ENCODE measurements at regions not wholly inside any gene's neighbourhood (a gene's known extent, or its start where the extent isn't known, plus 50 kb on each side); places are given as distances from the start of the nearest gene placed in this dataset.
"Not testable (repeated sequence)": the region's sequence is repeated elsewhere in the genome, so short reads cannot be mapped to it uniquely, and the experiment has no call there.

- WGBS, 2 donors, result 95 to 98% methylated on average over 3 of the region's 3 CpGs
- H3K9me3 ChIP-seq, result no peaks in the 10 kb centered on the region
- no peaks in the 10 kb centered on the region for H3K4me1 ChIP-seq
- TF ChIP-seq POLR2A (IDR thresholded peaks at IDR 0.05) (no peak), CTCF (IDR thresholded peaks at IDR 0.05) (no peak)
- no peaks in the 10 kb centered on the region for H3K36me3 ChIP-seq
- H3K27me3 ChIP-seq, result no peaks in the 10 kb centered on the region
- no peak for DNase-seq
- intact Hi-C loops (cut with DNase I), result no loop called here
- H3K4me3 ChIP-seq (replicated peaks in 1 of 3), result no peak overlapping the region
- no peak overlapping the region for H3K27ac ChIP-seq
Measured at GRCh38 chr4:64643841-64644240, 234.6 kb upstream of the TECRL start.

GRCh38 chr4:64642936-64643335, 233.7 kb upstream of the TECRL start:
- no peak for DNase-seq
- H3K27ac ChIP-seq, result no peak overlapping the region
- TF ChIP-seq POLR2A (IDR thresholded peaks at IDR 0.05) (no peak), CTCF (IDR thresholded peaks at IDR 0.05) (no peak)
- no peaks in the 10 kb centered on the region for H3K36me3 ChIP-seq
- H3K4me1 ChIP-seq, result no peaks in the 10 kb centered on the region
- no peaks in the 10 kb centered on the region for H3K9me3 ChIP-seq
- intact Hi-C loops (cut with DNase I), result no loop called here
- H3K4me3 ChIP-seq (replicated peaks in 1 of 3), result no peak overlapping the region
- 24 to 25% methylated on average over 1 of the region's 1 CpG for WGBS, 2 donors
- H3K27me3 ChIP-seq, result no peaks in the 10 kb centered on the region

- H3K27ac ChIP-seq; DNase-seq; H3K4me3 ChIP-seq (replicated peaks in 1 of 3); intact Hi-C loops (cut with DNase I); H3K27me3 ChIP-seq; H3K4me1 ChIP-seq; H3K9me3 ChIP-seq; H3K36me3 ChIP-seq: not testable (repeated sequence)
- WGBS, 2 donors, result 95% methylated on average over 4 to 15 of the region's 21 CpGs
Measured at GRCh38 chr4:64640402-64640801, 231.2 kb upstream of the TECRL start.

- H3K4me1 ChIP-seq, result no peaks in the 10 kb centered on the region
- TF ChIP-seq POLR2A (IDR thresholded peaks at IDR 0.05), result no peak
- TF ChIP-seq CTCF (IDR thresholded peaks at IDR 0.05), result no peak
- DNase-seq, result no peak
- H3K36me3 ChIP-seq, result no peaks in the 10 kb centered on the region
- no peak overlapping the region for H3K27ac ChIP-seq
- H3K27me3 ChIP-seq, result no peaks in the 10 kb centered on the region
- H3K4me3 ChIP-seq (replicated peaks in 1 of 3), result no peak overlapping the region
- intact Hi-C loops (cut with DNase I), result no loop called here
- WGBS, 2 donors, result 79 to 85% methylated on average over 3 of the region's 3 CpGs
- no peaks in the 10 kb centered on the region for H3K9me3 ChIP-seq
Measured at GRCh38 chr4:64625438-64625837, 216.2 kb upstream of the TECRL start.

- no peak for DNase-seq
- H3K27ac ChIP-seq, result no peak overlapping the region
- no peaks in the 10 kb centered on the region for H3K27me3 ChIP-seq
- H3K4me3 ChIP-seq (replicated peaks in 1 of 3), result no peak overlapping the region
- 69 to 72% methylated on average over 3 of the region's 3 CpGs for WGBS, 2 donors
- no peaks in the 10 kb centered on the region for H3K4me1 ChIP-seq
- intact Hi-C loops (cut with DNase I), result no loop called here
- H3K36me3 ChIP-seq, result no peaks in the 10 kb centered on the region
- TF ChIP-seq POLR2A (IDR thresholded peaks at IDR 0.05) (no peak), CTCF (IDR thresholded peaks at IDR 0.05) (no peak)
- H3K9me3 ChIP-seq, result no peaks in the 10 kb centered on the region
Measured at GRCh38 chr4:64617800-64618199, 208.6 kb upstream of the TECRL start.

GRCh38 chr4:64614276-64614675, 205.0 kb upstream of the TECRL start:
- no peak for TF ChIP-seq CTCF (IDR thresholded peaks at IDR 0.05)
- no peak for TF ChIP-seq POLR2A (IDR thresholded peaks at IDR 0.05)
- 77 to 80% methylated on average over 4 of the region's 4 CpGs for WGBS, 2 donors
- no peak overlapping the region for H3K27ac ChIP-seq
- intact Hi-C loops (cut with DNase I), result no loop called here
- no peaks in the 10 kb centered on the region for H3K9me3 ChIP-seq
- DNase-seq, result no peak
- no peaks in the 10 kb centered on the region for H3K36me3 ChIP-seq
- H3K4me3 ChIP-seq (replicated peaks in 1 of 3), result no peak overlapping the region
- no peaks in the 10 kb centered on the region for H3K27me3 ChIP-seq
- no peaks in the 10 kb centered on the region for H3K4me1 ChIP-seq
